AG10803 (cell line): ENCODE measurements at regions not wholly inside any gene's neighbourhood (a gene's known extent, or its start where the extent isn't known, plus 50 kb on each side); places are given as distances from the start of the nearest gene placed in this dataset.

Experiments used
- DNase-seq: peaks from one replicate; pipeline ENCODE4 v3.0.0; 2010; ENCODE audit warnings: low read depth
- H3K4me3 ChIP-seq: 2 replicates; pipeline ENCODE4 v1.5.1; 2011; ENCODE audit warnings: mild to moderate bottlenecking, low read length, control low read depth
- TF ChIP-seq, protein P1 (sequence below): conservative IDR thresholded peaks from 2 replicates; pipeline ENCODE4 v1.5.1; 2011; ENCODE audit warnings: mild to moderate bottlenecking, low read length, control low read depth, inconsistent platforms

DNA sequence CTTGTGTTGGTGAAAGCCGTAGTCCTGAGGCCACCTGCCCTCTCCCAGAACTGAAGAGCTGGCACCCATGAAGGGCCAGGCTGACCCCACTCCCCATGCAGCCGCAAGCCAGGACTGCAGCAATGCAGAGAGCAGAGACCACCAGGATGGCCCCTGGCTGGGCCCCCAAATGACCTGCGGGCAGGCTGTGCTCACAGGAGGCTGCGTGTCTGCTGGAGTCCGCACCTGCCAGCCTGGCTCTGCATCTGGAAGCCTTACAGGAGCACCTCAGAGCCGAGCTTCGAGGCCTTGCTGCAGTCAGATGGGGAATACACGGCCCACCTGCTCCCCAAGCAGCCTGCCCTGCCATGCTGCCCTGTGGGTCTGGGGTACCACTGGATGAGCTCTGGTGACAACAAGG, 1336.8 kb downstream of the TBC1D22A start:
- TF ChIP-seq, protein P1, sequence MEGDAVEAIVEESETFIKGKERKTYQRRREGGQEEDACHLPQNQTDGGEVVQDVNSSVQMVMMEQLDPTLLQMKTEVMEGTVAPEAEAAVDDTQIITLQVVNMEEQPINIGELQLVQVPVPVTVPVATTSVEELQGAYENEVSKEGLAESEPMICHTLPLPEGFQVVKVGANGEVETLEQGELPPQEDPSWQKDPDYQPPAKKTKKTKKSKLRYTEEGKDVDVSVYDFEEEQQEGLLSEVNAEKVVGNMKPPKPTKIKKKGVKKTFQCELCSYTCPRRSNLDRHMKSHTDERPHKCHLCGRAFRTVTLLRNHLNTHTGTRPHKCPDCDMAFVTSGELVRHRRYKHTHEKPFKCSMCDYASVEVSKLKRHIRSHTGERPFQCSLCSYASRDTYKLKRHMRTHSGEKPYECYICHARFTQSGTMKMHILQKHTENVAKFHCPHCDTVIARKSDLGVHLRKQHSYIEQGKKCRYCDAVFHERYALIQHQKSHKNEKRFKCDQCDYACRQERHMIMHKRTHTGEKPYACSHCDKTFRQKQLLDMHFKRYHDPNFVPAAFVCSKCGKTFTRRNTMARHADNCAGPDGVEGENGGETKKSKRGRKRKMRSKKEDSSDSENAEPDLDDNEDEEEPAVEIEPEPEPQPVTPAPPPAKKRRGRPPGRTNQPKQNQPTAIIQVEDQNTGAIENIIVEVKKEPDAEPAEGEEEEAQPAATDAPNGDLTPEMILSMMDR, result no peak
- H3K4me3 ChIP-seq, result no peak overlapping the region
- DNase-seq, result no peak

DNA sequence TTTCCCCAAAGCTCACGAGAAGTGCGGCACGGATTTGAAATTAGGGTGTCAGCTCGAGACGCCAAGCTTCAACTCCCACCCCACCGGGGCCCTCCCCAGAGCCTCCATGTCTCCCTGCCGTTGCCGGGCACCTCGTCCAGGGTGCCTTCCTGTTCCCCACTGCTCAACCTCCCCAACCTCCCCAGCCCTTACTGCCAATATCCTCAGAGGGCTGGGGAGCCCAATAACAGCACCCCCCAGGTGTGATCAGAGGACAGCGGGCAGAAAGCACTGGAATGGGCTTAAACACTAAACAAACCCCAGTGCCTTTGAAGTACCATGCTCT, 1336.4 kb downstream of the TBC1D22A start:
- TF ChIP-seq, protein P1, result no peak
- H3K4me3 ChIP-seq, result no peak overlapping the region
- no peak for DNase-seq

DNA sequence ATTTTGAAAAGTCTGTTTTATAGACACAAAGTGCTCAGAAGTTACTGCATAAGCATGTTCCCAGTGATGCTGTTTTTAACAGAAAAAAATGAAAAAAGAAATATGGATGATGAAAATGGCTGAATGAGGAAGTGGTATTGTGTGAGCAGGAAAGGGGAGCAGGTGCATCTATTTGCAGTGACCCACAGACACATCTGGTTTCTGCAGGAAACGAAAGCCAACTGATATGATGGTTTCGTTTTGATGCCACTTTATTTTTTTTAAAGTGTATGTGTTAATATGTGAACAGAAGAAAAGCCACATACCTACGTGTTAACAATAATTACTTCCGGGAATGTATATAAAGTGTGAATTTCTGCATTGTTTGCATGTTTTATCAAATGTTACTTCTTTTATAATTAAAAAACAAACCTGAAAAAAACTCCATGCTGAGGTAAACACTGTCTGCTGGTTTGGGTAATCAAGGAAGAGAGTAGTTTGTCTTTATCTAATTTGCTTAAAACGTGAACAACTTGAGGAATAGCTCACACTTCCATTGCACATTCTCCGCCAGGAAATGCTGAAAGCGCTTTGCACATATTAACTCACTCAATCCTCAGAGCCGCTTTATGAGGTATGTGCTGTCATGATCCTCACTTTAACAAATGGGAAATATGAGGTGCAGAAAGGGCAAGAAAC, 1335.9 kb downstream of the TBC1D22A start:
- no peak for DNase-seq
- TF ChIP-seq, protein P1, result no peak
- H3K4me3 ChIP-seq, result no peak overlapping the region

DNA sequence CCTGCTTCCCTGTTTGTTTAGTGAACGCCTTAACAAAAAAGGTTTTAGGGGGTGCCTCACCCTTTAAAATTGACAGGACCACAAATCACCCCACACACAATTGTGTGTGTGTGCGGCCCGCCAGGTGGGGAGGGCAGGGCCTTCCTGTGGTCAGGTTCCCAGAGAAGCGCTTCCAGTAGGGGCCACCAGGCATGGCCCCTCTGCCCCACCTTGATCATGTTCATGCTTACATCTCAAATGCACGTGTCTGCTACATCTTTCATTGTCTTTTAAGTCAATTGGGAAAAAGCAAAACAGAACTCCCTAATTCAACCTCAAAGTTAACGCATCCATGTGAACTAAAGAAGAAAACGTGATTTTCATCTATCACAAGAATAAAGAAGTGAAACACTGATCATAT, 1335.3 kb downstream of the TBC1D22A start:
- no peak for DNase-seq
- TF ChIP-seq, protein P1, result no peak
- no peak overlapping the region for H3K4me3 ChIP-seq

DNA sequence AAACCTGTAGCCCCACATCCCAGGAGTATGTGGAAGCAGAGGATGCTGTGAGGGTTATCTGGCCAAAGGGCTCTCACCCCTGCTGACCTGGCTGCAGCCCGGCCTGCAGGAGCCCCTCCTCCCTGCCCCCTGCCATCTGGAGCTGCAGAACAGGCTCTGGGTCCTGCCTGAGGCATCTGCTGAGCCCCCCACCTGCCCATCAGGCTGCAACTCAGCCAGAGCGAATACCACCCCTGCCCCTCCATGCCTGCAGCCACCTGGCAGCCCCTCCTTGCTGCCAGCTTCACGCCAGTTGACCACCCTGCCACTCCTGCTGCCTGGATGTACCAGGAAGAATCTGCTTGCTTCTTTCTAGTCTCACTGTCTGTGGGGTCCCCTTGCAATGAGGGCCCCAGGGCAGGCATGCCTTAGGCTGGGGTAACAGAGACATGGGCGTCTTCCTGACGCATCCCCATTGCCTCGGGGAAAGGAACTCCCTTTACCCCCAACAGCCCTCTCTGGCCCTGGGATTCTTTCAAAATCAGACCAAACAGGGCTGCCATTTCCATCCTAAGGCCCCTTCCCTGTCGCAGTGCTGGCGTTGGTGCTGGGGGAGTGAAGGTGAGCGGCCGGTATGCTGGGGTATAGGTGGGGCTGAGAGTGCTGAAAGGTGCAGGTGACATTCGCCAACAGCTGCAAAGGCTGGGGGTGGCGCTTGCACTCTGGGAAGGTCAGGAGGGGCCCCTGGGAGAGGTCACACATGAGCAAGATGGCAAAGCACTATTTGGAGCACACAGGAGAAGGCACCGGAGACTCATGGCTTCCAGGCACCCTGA, 1334.6 kb downstream of the TBC1D22A start:
- TF ChIP-seq, protein P1, result no peak
- no peak for DNase-seq
- no peak overlapping the region for H3K4me3 ChIP-seq

DNA sequence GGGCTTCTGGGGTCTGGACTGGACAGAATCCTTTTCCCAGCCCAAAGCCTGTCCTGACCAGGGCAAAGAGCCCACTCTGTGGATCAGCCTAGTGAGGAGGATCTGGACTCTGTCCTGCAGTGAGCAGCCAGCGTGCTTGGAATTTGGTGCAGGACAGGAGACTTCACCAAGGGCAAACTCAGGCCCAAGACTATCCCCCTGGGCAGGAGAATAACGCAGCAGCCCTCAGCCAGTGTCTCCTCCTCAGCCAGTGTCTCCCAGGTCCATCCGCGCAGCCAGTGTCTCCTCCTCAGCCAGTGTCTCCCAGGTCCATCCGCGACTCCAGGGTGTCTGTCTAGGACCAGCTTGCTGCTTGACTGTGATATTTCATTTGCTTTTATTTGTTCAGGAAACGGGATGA, 1334.0 kb downstream of the TBC1D22A start:
- no peak overlapping the region for H3K4me3 ChIP-seq
- DNase-seq, result no peak
- TF ChIP-seq, protein P1, result no peak

DNA sequence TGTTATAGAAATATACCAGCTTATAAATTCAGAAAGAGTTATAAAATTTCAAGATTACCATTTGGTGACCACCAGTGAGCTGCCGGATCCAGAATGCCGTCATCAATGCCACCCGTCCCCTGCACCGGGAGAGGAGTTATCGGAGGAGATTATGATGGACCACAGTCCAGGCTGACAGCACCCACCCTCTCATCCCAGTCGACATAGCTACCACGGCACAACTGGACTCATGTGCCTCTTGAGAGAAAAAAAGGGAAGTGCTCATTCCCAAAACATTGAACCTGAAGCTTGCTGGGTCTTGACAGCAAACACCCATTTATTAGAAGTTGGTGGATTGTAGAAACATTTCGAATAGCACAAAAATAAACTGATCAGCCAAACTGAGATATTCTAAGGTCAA, 1331.5 kb downstream of the TBC1D22A start:
- H3K4me3 ChIP-seq, result no peak overlapping the region
- TF ChIP-seq, protein P1, result no peak
- DNase-seq, result no peak
